ENCODE measurements at regions not wholly inside any gene's neighbourhood (a gene's known extent, or its start where the extent isn't known, plus 50 kb on each side); places are given as distances from the start of the nearest gene placed in this dataset.

- 62 to 63% methylated on average over 2 of the region's 2 CpGs for WGBS, 2 donors
- H3K4me1 ChIP-seq: no peaks in the 10 kb centered on the region
- H3K4me3 ChIP-seq: no peak overlapping the region
- H3K36me3 ChIP-seq: no peaks in the 10 kb centered on the region
- intact Hi-C loops (cut with DNase I): no loop called here
- H3K27me3 ChIP-seq: no peaks in the 10 kb centered on the region
- no peak overlapping the region for H3K27ac ChIP-seq
- DNase-seq (no peak), ATAC-seq (no peak)
- TF ChIP-seq CTCF (IDR thresholded peaks at IDR 0.05): no peak
- peaks cover 0 to 17% (median 0%) of the 10 kb centered on the region in 11 donors for H3K9me3 ChIP-seq
These were observed 50.5 kb upstream of the POU2AF2 start for GRCh38 chr11:111194860-111195568.

GRCh38 chr11:111193924-111194490, 51.5 kb upstream of the POU2AF2 start:
- Histone ChIP-seq H3K36me3 (no peaks in the 10 kb centered on the region), H3K9me3 (peaks cover 0 to 17% (median 0%) of the 10 kb centered on the region in 11 donors), H3K27ac (no peak overlapping the region), H3K27me3 (no peaks in the 10 kb centered on the region), H3K4me1 (no peaks in the 10 kb centered on the region), H3K4me3 (no peak overlapping the region)
- WGBS, 2 donors: 73 to 74% methylated on average over 1 of the region's 1 CpG
- DNase-seq (no peak), ATAC-seq (no peak)
- intact Hi-C loops (cut with DNase I): no loop called here
- no peak for TF ChIP-seq CTCF (IDR thresholded peaks at IDR 0.05)

GRCh38 chr11:111189466-111189865, 56.1 kb upstream of the POU2AF2 start:
- Histone ChIP-seq H3K9me3 (peaks cover 0 to 22% (median 0%) of the 10 kb centered on the region in 11 donors), H3K27me3 (no peaks in the 10 kb centered on the region), H3K4me1 (peaks cover 0 to 4% (median 0%) of the 10 kb centered on the region in 9 donors), H3K4me3 (no peak overlapping the region), H3K36me3 (no peaks in the 10 kb centered on the region), H3K27ac (no peak overlapping the region)
- intact Hi-C loops (cut with DNase I): no loop called here
- no peak for TF ChIP-seq CTCF (IDR thresholded peaks at IDR 0.05)
- 51 to 54% methylated on average over 2 of the region's 2 CpGs for WGBS, 2 donors
- DNase-seq (no peak), ATAC-seq (no peak)

- TF ChIP-seq CTCF (IDR thresholded peaks at IDR 0.05): no peak
- intact Hi-C loops (cut with DNase I): no loop called here
- no peak for ATAC-seq
These were observed 59.1 kb upstream of the POU2AF2 start for GRCh38 chr11:111186308-111186915.

More at GRCh38 chr11:111186308-111186915, 59.1 kb upstream of the POU2AF2 start:
- Histone ChIP-seq H3K36me3 (no peaks in the 10 kb centered on the region), H3K27me3 (no peaks in the 10 kb centered on the region), H3K4me1 (peaks cover 0 to 4% (median 0%) of the 10 kb centered on the region in 9 donors), H3K4me3 (no peak overlapping the region), H3K9me3 (peaks cover 0 to 14% (median 0%) of the 10 kb centered on the region in 11 donors), H3K27ac (no peak overlapping the region)
- no peak for DNase-seq
- WGBS, 2 donors: 47 to 58% methylated on average over 3 of the region's 3 CpGs
